GM06990 (cell line): ENCODE measurements at regions not wholly inside any gene's neighbourhood (a gene's known extent, or its start where the extent isn't known, plus 50 kb on each side); places are given as distances from the start of the nearest gene placed in this dataset.
"Not testable (repeated sequence)": the region's sequence is repeated elsewhere in the genome, so short reads cannot be mapped to it uniquely, and the experiment has no call there.

Experiments
- DNase-seq: peaks from one replicate; pipeline ENCODE4 v3.0.0-alpha.2; 2011; ENCODE audit not compliant: insufficient read length; ENCODE audit errors: extremely low read depth
- H3K27me3 ChIP-seq: replicated peaks from 2 replicates; pipeline ENCODE4 v1.6.0; 2011; ENCODE audit warnings: low read length; ENCODE audit not compliant: control insufficient read depth, insufficient read depth
- H3K36me3 ChIP-seq: 2 replicates; pipeline ENCODE4 v1.5.1; 2011; ENCODE audit warnings: low read length; ENCODE audit not compliant: control insufficient read depth, insufficient read depth
- H3K4me3 ChIP-seq: replicated peaks from 2 replicates; pipeline ENCODE4 v1.5.1; 2011; ENCODE audit warnings: low read depth, mild to moderate bottlenecking, control low read depth, low read length
- CTCF ChIP-seq: IDR thresholded peaks from 2 replicates; pipeline ENCODE4 v1.5.1; 2011; ENCODE audit warnings: low read length, control low read depth, mild to moderate bottlenecking, inconsistent platforms; ENCODE audit not compliant: insufficient read depth, poor library complexity, severe bottlenecking

GRCh38 chr14:106347890-106348755 is 821.7 kb downstream of the TMEM121 start:
- no peak for TF ChIP-seq CTCF
- Histone ChIP-seq H3K27me3 (no peaks in the 10 kb centered on the region), H3K36me3 (no peaks in the 10 kb centered on the region), H3K4me3 (peak overlapping the region; percentile 37)
- DNase-seq: no peak

GRCh38 chr14:106348873-106349540 is 822.6 kb downstream of the TMEM121 start:
- H3K27me3 ChIP-seq, H3K36me3 ChIP-seq: not testable (repeated sequence)
- peak overlapping the region; percentile 51 for H3K4me3 ChIP-seq
- peak; percentile 82 for TF ChIP-seq CTCF
- peak; percentile 51 for DNase-seq

GRCh38 chr14:106349678-106350457 is 823.5 kb downstream of the TMEM121 start:
- DNase-seq, H3K36me3 ChIP-seq, H3K27me3 ChIP-seq: not testable (repeated sequence)
- H3K4me3 ChIP-seq: peak overlapping the region; percentile 51; the same call in 1 of the 2 replicates

- H3K4me3 ChIP-seq, H3K27me3 ChIP-seq, H3K36me3 ChIP-seq, DNase-seq: not testable (repeated sequence)
These were observed 828.8 kb downstream of the TMEM121 start for GRCh38 chr14:106355007-106355791.

- H3K4me3 ChIP-seq, H3K27me3 ChIP-seq, H3K36me3 ChIP-seq, DNase-seq: not testable (repeated sequence)
These were observed 829.7 kb downstream of the TMEM121 start for GRCh38 chr14:106355881-106356642.

- DNase-seq, H3K4me3 ChIP-seq, H3K27me3 ChIP-seq, H3K36me3 ChIP-seq: not testable (repeated sequence)
These were observed 830.2 kb downstream of the TMEM121 start for GRCh38 chr14:106356643-106356930.
